Osteoblast (primary cell): ENCODE measurements at regions not wholly inside any gene's neighbourhood (a gene's known extent, or its start where the extent isn't known, plus 50 kb on each side); places are given as distances from the start of the nearest gene placed in this dataset.

ENCODE experiments used
- DNase-seq: peaks from one replicate; pipeline ENCODE4 v3.0.0; 2011; ENCODE audit warnings: low spot score, mixed read lengths; ENCODE audit not compliant: insufficient read length; ENCODE audit errors: missing footprints
- H2AFZ ChIP-seq: 2 replicates; pipeline ENCODE4 v1.6.0; 2011; ENCODE audit warnings: mild to moderate bottlenecking, low read length
- H3K27ac ChIP-seq: 2 replicates; pipeline ENCODE4 v1.5.1; 2011; ENCODE audit warnings: mild to moderate bottlenecking, low read depth, low read length, moderate library complexity
- H3K27me3 ChIP-seq: 2 replicates; pipeline ENCODE4 v1.6.0; 2012; ENCODE audit warnings: mild to moderate bottlenecking, control low read depth, inconsistent platforms, low read length, moderate library complexity; ENCODE audit not compliant: insufficient read depth
- H3K36me3 ChIP-seq: 2 replicates; pipeline ENCODE4 v1.5.1; 2011; ENCODE audit warnings: mild to moderate bottlenecking, low read length, control low read depth, moderate library complexity; ENCODE audit not compliant: insufficient read depth
- H3K4me1 ChIP-seq: 2 replicates; pipeline ENCODE4 v1.5.1; 2011; ENCODE audit warnings: mild to moderate bottlenecking, low read length, control low read depth, moderate library complexity; ENCODE audit not compliant: insufficient read depth
- H3K4me2 ChIP-seq: 2 replicates; pipeline ENCODE4 v1.6.0; 2011; ENCODE audit warnings: mild to moderate bottlenecking, low read length; ENCODE audit not compliant: insufficient read depth
- H3K4me3 ChIP-seq: fragments of 200-600 bp; sonication (generic); 3 replicates; pipeline ENCODE4 v1.5.1; 2012; ENCODE audit warnings: mild to moderate bottlenecking, low read length, inconsistent platforms; ENCODE audit not compliant: insufficient read depth
- H3K79me2 ChIP-seq: 2 replicates; pipeline ENCODE4 v1.6.0; 2012; ENCODE audit warnings: mild to moderate bottlenecking, low read length, control low read depth, inconsistent platforms; ENCODE audit not compliant: insufficient read depth
- H3K9me3 ChIP-seq: 2 replicates; pipeline ENCODE4 v1.5.1; 2011; ENCODE audit warnings: low read depth, low read length, control low read depth
- H4K20me1 ChIP-seq: 2 replicates; pipeline ENCODE4 v1.6.0; 2012; ENCODE audit warnings: mild to moderate bottlenecking, low read length, control low read depth; ENCODE audit not compliant: insufficient read depth
- TF ChIP-seq, protein P1 (sequence below): IDR thresholded peaks from 2 replicates; pipeline ENCODE4 v1.5.1; 2011; ENCODE audit warnings: mild to moderate bottlenecking, low read depth, low read length, moderate library complexity; ENCODE audit errors: extremely low read depth

DNA sequence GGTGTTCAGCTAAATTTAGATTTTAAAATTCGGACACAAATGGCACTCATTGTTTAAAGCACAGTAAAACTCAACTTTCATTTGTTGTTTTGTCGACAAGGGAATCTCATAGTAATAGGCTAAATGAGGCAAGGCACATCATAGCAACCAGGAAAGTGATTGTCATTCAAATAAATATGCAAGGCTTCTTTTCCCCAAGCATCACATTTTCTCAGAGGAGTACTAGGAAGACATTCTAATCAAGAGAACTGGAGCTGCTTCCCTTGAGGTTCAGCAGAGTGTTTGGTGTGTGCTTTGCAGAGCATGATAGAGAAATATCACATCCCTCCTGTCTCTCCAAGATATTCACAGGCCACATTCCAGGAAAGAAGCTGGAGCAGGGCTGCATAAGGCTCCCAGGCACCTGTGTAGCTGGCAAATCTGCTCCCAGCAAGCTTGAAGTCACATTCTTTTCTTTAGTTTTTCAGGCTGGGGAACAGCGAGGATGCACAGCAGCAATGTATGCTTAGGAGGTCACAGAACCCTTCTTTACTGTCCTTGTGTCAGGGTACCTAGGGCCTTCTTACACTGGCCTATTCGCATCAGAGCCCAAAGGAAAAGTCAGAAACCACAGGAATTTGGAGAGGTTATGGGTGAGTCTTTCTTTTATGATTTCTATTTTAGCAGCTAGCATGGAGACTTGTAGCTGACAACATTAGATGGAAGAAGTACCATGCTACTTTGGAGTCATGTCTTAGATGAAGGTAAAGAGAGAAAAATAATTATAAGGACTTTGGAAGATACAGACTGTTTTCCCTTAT lies 95.9 kb upstream of the HDAC9 start:
- Histone ChIP-seq H3K27me3 (no peaks in the 10 kb centered on the region), H3K79me2 (no peaks in the 10 kb centered on the region), H4K20me1 (no peaks in the 10 kb centered on the region), H3K4me1 (peaks cover 16% of the 10 kb centered on the region), H2AFZ (no peak overlapping the region), H3K36me3 (no peaks in the 10 kb centered on the region), H3K4me3 (no peak overlapping the region), H3K27ac (no peak overlapping the region), H3K9me3 (no peaks in the 10 kb centered on the region), H3K4me2 (no peak overlapping the region)
- no peak for DNase-seq
- TF ChIP-seq, protein P1, sequence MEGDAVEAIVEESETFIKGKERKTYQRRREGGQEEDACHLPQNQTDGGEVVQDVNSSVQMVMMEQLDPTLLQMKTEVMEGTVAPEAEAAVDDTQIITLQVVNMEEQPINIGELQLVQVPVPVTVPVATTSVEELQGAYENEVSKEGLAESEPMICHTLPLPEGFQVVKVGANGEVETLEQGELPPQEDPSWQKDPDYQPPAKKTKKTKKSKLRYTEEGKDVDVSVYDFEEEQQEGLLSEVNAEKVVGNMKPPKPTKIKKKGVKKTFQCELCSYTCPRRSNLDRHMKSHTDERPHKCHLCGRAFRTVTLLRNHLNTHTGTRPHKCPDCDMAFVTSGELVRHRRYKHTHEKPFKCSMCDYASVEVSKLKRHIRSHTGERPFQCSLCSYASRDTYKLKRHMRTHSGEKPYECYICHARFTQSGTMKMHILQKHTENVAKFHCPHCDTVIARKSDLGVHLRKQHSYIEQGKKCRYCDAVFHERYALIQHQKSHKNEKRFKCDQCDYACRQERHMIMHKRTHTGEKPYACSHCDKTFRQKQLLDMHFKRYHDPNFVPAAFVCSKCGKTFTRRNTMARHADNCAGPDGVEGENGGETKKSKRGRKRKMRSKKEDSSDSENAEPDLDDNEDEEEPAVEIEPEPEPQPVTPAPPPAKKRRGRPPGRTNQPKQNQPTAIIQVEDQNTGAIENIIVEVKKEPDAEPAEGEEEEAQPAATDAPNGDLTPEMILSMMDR = no peak

GRCh38 chr7:18400275-18400674 lies 95.3 kb upstream of the HDAC9 start:
- peaks cover 16% of the 10 kb centered on the region for H3K4me1 ChIP-seq
- no peaks in the 10 kb centered on the region for H3K9me3 ChIP-seq
- TF ChIP-seq, protein P1 = no peak
- H3K27ac ChIP-seq = no peak overlapping the region
- no peak overlapping the region for H3K4me3 ChIP-seq
- H4K20me1 ChIP-seq = no peaks in the 10 kb centered on the region
- no peak for DNase-seq
- H3K4me2 ChIP-seq = no peak overlapping the region
- H3K79me2 ChIP-seq = no peaks in the 10 kb centered on the region
- H2AFZ ChIP-seq = no peak overlapping the region
- no peaks in the 10 kb centered on the region for H3K36me3 ChIP-seq
- no peaks in the 10 kb centered on the region for H3K27me3 ChIP-seq

- no peak overlapping the region for H3K4me2 ChIP-seq
These were observed 94.8 kb upstream of the HDAC9 start for GRCh38 chr7:18400726-18401125.

GRCh38 chr7:18401757-18402156 lies 93.8 kb upstream of the HDAC9 start:
- TF ChIP-seq, protein P1 = no peak
- Histone ChIP-seq H3K4me3 (no peak overlapping the region), H3K9me3 (no peaks in the 10 kb centered on the region), H3K27ac (no peak overlapping the region), H3K79me2 (no peaks in the 10 kb centered on the region), H3K27me3 (no peaks in the 10 kb centered on the region), H3K4me2 (no peak overlapping the region), H3K4me1 (peaks cover 16% of the 10 kb centered on the region), H4K20me1 (no peaks in the 10 kb centered on the region), H3K36me3 (no peaks in the 10 kb centered on the region), H2AFZ (no peak overlapping the region)
- DNase-seq = no peak

More at GRCh38 chr7:18400726-18401125, 94.8 kb upstream of the HDAC9 start:
- Histone ChIP-seq H4K20me1 (no peaks in the 10 kb centered on the region), H2AFZ (no peak overlapping the region), H3K36me3 (no peaks in the 10 kb centered on the region), H3K9me3 (no peaks in the 10 kb centered on the region), H3K27ac (no peak overlapping the region), H3K4me1 (peaks cover 16% of the 10 kb centered on the region), H3K79me2 (no peaks in the 10 kb centered on the region), H3K4me3 (no peak overlapping the region), H3K27me3 (no peaks in the 10 kb centered on the region)
- no peak for DNase-seq
- TF ChIP-seq, protein P1 = no peak
